Astrocyte of the spinal cord (primary cell): ENCODE measurements at regions not wholly inside any gene's neighbourhood (a gene's known extent, or its start where the extent isn't known, plus 50 kb on each side); places are given as distances from the start of the nearest gene placed in this dataset.

Experiments used
- DNase-seq: peaks from one replicate; pipeline ENCODE4 v3.0.0; 2011; ENCODE audit warnings: low read depth, low spot score
- H3K4me3 ChIP-seq: 2 replicates; pipeline ENCODE4 v1.5.1; 2011; ENCODE audit warnings: low read depth, mild to moderate bottlenecking, low read length, moderate library complexity
- in situ Hi-C: cut with HindIII; loops from 2 replicates; pipeline ENCODE4 v1.10.0; 2017; ENCODE audit warnings: low sequenced_read_pairs
- TF ChIP-seq, protein P1 (sequence below): IDR thresholded peaks from 2 replicates; pipeline ENCODE4 v1.5.1; 2012; ENCODE audit warnings: low read depth, mild to moderate bottlenecking, low read length, inconsistent platforms

GRCh38 chr1:244207042-244207934, 156.2 kb downstream of the ZBTB18 start:
- in situ Hi-C loops, result no loop called here
- TF ChIP-seq, protein P1, sequence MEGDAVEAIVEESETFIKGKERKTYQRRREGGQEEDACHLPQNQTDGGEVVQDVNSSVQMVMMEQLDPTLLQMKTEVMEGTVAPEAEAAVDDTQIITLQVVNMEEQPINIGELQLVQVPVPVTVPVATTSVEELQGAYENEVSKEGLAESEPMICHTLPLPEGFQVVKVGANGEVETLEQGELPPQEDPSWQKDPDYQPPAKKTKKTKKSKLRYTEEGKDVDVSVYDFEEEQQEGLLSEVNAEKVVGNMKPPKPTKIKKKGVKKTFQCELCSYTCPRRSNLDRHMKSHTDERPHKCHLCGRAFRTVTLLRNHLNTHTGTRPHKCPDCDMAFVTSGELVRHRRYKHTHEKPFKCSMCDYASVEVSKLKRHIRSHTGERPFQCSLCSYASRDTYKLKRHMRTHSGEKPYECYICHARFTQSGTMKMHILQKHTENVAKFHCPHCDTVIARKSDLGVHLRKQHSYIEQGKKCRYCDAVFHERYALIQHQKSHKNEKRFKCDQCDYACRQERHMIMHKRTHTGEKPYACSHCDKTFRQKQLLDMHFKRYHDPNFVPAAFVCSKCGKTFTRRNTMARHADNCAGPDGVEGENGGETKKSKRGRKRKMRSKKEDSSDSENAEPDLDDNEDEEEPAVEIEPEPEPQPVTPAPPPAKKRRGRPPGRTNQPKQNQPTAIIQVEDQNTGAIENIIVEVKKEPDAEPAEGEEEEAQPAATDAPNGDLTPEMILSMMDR, result no peak
- H3K4me3 ChIP-seq, result no peak overlapping the region
- DNase-seq, result peak; percentile 64

GRCh38 chr1:244207935-244208244, 156.8 kb downstream of the ZBTB18 start:
- DNase-seq, result no peak
- TF ChIP-seq, protein P1, result no peak
- in situ Hi-C loops, result no loop called here
- no peak overlapping the region for H3K4me3 ChIP-seq

DNA sequence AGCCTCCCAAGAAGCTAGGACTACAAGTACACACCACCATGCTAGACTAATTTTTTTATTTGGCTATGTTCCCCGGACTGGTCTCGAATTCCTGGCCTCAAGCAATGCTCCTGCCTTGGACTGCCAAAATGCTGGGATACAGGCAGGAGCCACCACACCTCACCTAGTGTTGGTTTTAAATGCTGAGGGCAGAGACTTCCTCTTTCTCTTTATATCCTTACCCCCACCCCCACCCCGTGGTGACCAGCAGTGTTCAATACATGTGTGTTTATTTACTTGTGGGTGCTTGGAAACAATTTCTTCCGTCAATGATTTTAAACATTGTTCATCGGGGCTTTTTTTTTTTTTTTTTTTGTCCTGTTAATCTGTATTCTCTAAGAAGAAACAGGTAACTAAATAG, 158.9 kb downstream of the ZBTB18 start:
- no peak overlapping the region for H3K4me3 ChIP-seq
- in situ Hi-C loops, result no loop called here
- TF ChIP-seq, protein P1, result no peak
- DNase-seq, result no peak

DNA sequence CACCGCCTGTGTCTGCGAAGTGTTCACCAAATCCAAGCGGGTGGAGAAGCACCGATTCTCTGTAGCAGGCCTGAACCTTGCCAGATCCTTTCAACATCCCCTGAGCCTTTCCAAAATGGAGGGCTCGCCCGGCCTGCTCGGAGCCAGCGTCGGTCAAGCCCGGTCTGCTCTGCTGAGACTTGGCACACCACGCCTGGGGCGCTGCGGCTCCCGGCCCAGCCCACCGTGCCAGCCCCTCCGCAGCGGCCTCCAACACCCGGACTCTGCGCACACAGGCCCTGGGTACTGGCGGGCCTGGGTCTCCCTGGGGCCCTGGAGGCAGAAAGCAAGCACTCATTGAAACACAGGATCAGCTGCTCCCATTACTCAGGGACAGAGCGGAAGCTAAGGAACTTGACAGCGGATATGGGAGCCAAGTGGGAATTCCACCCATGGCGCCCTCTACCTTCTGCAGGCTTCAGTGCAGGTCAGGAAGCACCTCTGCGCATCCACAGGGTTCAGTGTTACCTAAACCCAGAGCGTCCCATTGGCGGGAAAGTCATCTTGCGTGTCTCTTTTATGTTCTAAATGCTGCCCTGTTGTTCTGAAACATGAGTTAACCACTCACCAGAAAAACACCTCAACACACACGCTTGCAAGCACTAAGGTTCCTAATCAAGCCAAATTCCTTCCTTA, 159.9 kb downstream of the ZBTB18 start:
- in situ Hi-C loops, result no loop called here

GRCh38 chr1:244211559-244211944, 160.5 kb downstream of the ZBTB18 start:
- TF ChIP-seq, protein P1, result no peak
- DNase-seq, result no peak
- in situ Hi-C loops, result no loop called here
- no peak overlapping the region for H3K4me3 ChIP-seq

More for the DNA sequence above, 159.9 kb downstream of the ZBTB18 start:
- DNase-seq, result no peak
- H3K4me3 ChIP-seq, result no peak overlapping the region
- TF ChIP-seq, protein P1, result peak; percentile 31

GRCh38 chr1:244212219-244212618, 161.1 kb downstream of the ZBTB18 start:
- H3K4me3 ChIP-seq, result no peak overlapping the region
- in situ Hi-C loops, result no loop called here
- TF ChIP-seq, protein P1, result no peak

More at GRCh38 chr1:244212219-244212618, 161.1 kb downstream of the ZBTB18 start:
- no peak for DNase-seq
